ENCODE measurements at regions not wholly inside any gene's neighbourhood (a gene's known extent, or its start where the extent isn't known, plus 50 kb on each side); places are given as distances from the start of the nearest gene placed in this dataset.

DNA sequence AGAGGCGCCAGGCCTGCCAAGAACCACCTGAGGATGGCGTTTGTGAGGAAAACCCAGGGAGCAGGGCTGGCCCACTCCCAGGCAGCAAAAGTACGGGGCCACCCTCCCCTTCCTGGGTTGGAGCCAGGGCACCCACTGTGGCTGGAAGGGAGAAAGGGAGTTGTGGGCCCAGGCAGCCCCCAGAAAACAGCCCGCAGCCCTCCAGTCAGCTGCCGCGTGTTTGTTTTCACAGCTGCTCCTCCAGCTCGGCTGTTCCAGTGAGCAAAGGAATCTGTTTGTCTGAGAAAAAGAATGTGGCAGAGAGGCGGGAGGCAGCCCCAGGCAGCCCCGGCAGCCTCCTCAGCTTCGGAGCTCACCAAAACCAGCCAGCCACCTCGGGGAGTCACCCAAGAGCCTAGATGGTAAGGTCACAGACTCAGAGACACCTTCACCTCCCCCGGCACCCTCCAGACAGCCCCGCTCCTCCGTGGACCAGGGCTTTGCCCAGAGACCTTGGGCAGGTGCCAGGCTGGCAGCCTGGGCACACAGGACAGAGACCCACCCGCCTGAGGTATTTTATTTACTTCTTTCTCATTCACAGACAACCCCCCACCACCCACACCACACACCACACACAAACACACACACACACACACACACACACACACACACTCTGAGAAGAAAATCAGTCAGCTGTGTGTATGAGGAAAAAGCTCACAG, 338.1 kb downstream of the BCOR start:
- TF ChIP-seq, protein P1, sequence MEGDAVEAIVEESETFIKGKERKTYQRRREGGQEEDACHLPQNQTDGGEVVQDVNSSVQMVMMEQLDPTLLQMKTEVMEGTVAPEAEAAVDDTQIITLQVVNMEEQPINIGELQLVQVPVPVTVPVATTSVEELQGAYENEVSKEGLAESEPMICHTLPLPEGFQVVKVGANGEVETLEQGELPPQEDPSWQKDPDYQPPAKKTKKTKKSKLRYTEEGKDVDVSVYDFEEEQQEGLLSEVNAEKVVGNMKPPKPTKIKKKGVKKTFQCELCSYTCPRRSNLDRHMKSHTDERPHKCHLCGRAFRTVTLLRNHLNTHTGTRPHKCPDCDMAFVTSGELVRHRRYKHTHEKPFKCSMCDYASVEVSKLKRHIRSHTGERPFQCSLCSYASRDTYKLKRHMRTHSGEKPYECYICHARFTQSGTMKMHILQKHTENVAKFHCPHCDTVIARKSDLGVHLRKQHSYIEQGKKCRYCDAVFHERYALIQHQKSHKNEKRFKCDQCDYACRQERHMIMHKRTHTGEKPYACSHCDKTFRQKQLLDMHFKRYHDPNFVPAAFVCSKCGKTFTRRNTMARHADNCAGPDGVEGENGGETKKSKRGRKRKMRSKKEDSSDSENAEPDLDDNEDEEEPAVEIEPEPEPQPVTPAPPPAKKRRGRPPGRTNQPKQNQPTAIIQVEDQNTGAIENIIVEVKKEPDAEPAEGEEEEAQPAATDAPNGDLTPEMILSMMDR (IDR thresholded peaks at IDR 0.05; ENCODE audit: low read depth, low read length) = no peak
- TF ChIP-seq EZH2phosphoT487 (IDR thresholded peaks at IDR 0.05; ENCODE audit: low read depth) = no peak

Data from OCI-LY3 (cell line).